ENCODE measurements at regions not wholly inside any gene's neighbourhood (a gene's known extent, or its start where the extent isn't known, plus 50 kb on each side); places are given as distances from the start of the nearest gene placed in this dataset.

DNA sequence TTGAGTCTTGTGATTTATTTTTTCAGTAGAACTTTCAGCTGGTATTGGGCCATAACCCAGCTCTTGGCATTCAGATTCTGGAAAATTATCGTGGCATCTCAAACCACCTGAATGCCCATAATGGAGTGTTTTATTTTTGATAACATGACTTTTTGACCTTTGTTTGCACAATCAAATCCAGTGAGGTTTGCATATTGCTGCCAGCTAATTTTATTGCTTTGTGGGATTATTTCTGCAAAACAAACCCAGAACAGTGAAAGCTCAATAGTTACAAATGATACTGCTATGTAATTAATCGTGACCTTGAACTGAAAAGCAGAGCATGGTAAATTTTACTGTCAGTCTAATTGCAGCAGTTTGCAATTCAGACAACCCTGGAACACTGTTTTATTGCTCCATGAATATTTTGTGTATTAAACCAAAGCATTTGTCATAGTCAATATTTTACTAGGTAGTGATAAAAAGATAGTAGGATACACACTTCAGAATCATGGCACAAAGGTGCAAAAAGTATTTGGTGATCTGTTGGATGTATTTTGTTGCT lies 255.2 kb upstream of the NAV3 start:
- Histone ChIP-seq H3K4me1 (ENCODE audit: control insufficient read depth, insufficient read depth, low read length) (no peaks in the 10 kb centered on the region), H2AFZ (ENCODE audit: control insufficient read depth, low read depth, low read length) (no peak overlapping the region), H3K9me3 (replicated peaks; ENCODE audit: control insufficient read depth, insufficient read depth, low read length) (no peaks in the 10 kb centered on the region), H3K27ac (ENCODE audit: control insufficient read depth, insufficient read depth) (no peak overlapping the region), H3K4me2 (ENCODE audit: control insufficient read depth, insufficient read depth) (no peak overlapping the region), H4K20me1 (ENCODE audit: control insufficient read depth, insufficient read depth) (no peaks in the 10 kb centered on the region), H3K9ac (ENCODE audit: control insufficient read depth, insufficient read depth, low read length) (no peak overlapping the region), H3K27me3 (replicated peaks in 1 of 2; ENCODE audit: control insufficient read depth in 2 of 2, insufficient read depth in 2 of 2, low read length in 1 of 2) (no peaks in the 10 kb centered on the region), H3K4me3 (no peak overlapping the region), H3K79me2 (ENCODE audit: control insufficient read depth, insufficient read depth, low read length) (no peaks in the 10 kb centered on the region), H3K36me3 (ENCODE audit: control insufficient read depth in 2 of 2, insufficient read depth in 2 of 2, low read length in 1 of 2) (no peaks in the 10 kb centered on the region)
- in situ Hi-C loops (cut with MboI) = no loop called here
- no peak for DNase-seq (ENCODE audit: low read depth, low spot score)
- no peak for ATAC-seq
- TF ChIP-seq PAX5 (IDR thresholded peaks at IDR 0.05; ENCODE audit: borderline replicate concordance, low read depth, low read length) (no peak), SP1 (IDR thresholded peaks at IDR 0.05; ENCODE audit: low read depth, low read length) (no peak), FOXM1 (IDR thresholded peaks at IDR 0.05; ENCODE audit: low read depth, low read length) (no peak)
- TF ChIP-seq, protein P1, sequence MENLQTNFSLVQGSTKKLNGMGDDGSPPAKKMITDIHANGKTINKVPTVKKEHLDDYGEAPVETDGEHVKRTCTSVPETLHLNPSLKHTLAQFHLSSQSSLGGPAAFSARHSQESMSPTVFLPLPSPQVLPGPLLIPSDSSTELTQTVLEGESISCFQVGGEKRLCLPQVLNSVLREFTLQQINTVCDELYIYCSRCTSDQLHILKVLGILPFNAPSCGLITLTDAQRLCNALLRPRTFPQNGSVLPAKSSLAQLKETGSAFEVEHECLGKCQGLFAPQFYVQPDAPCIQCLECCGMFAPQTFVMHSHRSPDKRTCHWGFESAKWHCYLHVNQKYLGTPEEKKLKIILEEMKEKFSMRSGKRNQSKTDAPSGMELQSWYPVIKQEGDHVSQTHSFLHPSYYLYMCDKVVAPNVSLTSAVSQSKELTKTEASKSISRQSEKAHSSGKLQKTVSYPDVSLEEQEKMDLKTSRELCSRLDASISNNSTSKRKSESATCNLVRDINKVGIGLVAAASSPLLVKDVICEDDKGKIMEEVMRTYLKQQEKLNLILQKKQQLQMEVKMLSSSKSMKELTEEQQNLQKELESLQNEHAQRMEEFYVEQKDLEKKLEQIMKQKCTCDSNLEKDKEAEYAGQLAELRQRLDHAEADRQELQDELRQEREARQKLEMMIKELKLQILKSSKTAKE (IDR thresholded peaks at IDR 0.05; ENCODE audit: low read depth, poor library complexity, severe bottlenecking) = no peak
- TF ChIP-seq, protein P2, sequence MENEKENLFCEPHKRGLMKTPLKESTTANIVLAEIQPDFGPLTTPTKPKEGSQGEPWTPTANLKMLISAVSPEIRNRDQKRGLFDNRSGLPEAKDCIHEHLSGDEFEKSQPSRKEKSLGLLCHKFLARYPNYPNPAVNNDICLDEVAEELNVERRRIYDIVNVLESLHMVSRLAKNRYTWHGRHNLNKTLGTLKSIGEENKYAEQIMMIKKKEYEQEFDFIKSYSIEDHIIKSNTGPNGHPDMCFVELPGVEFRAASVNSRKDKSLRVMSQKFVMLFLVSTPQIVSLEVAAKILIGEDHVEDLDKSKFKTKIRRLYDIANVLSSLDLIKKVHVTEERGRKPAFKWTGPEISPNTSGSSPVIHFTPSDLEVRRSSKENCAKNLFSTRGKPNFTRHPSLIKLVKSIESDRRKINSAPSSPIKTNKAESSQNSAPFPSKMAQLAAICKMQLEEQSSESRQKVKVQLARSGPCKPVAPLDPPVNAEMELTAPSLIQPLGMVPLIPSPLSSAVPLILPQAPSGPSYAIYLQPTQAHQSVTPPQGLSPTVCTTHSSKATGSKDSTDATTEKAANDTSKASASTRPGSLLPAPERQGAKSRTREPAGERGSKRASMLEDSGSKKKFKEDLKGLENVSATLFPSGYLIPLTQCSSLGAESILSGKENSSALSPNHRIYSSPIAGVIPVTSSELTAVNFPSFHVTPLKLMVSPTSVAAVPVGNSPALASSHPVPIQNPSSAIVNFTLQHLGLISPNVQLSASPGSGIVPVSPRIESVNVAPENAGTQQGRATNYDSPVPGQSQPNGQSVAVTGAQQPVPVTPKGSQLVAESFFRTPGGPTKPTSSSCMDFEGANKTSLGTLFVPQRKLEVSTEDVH (IDR thresholded peaks at IDR 0.05; ENCODE audit: low read depth, partially characterized antibody) = no peak
- POLR2A ChIA-PET = no interaction called here
- intact Hi-C loops (cut with micrococcal nuclease; ENCODE audit: unreplicated experiment) = no loop called here
- RAD21 ChIA-PET (ENCODE audit: unreplicated experiment) = no interaction called here
- SMC1A ChIA-PET (ENCODE audit: uncharacterized antibody, unreplicated experiment) = interaction anchor here (1.1 kb wide), 1 partner anchor 76 kb away, joined by 3 read pairs; no protein-coding TSS in a partner anchor
- CTCF ChIA-PET = no interaction called here
- no TSS peak for BruUV-seq (replicated peaks)
- no peak for FAIRE-seq
- 33% methylated on average over 2 of the region's 2 CpGs for WGBS (ENCODE audit: insufficient coverage, insufficient replicate concordance, low lambda C conversion rate, missing lambda C conversion rate)

All from GM12878 (cell line).